ENCODE measurements at regions not wholly inside any gene's neighbourhood (a gene's known extent, or its start where the extent isn't known, plus 50 kb on each side); places are given as distances from the start of the nearest gene placed in this dataset.

DNA sequence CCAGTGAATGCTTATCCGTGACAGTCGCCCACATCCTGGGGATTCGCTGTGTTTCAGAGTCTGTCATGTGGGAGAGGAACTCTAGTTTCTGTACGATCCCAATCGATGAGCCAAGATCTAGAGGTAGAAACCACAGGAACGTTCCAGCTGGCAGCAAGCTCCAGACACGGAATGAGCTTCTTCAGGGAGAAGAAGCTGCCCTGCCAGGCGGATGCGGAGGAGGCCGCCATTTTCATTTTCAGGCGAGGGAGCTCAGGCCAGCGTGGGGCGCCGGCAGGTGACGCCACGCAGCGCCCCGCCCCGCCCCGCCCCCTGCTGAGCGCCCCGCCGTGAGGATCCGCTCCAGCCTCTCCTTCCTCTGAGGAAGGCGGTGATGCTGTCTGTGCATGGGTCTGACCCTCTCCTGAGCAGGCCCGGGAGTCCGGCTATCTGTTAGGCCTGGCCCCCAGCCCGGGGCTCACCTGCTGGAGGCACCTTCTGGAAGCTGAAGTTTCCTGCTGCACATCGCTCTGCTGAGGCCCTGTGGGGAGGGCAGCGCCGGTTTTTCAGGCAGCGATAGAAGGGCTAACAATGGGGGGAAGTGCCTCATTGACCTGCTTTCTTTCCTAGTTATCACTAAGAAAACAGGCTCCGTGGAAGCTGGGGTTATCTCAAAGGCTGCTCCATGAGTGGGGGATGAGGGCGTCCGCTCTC is 147.5 kb downstream of the ERMARD start:
- CTCF ChIA-PET: interaction anchor here (1.7 kb wide), 1 partner anchor 11 kb away, joined by 4 read pairs; no protein-coding TSS in a partner anchor
- 75% methylated on average over 22 of the region's 35 CpGs for WGBS (ENCODE audit: low lambda C conversion rate)

DNA sequence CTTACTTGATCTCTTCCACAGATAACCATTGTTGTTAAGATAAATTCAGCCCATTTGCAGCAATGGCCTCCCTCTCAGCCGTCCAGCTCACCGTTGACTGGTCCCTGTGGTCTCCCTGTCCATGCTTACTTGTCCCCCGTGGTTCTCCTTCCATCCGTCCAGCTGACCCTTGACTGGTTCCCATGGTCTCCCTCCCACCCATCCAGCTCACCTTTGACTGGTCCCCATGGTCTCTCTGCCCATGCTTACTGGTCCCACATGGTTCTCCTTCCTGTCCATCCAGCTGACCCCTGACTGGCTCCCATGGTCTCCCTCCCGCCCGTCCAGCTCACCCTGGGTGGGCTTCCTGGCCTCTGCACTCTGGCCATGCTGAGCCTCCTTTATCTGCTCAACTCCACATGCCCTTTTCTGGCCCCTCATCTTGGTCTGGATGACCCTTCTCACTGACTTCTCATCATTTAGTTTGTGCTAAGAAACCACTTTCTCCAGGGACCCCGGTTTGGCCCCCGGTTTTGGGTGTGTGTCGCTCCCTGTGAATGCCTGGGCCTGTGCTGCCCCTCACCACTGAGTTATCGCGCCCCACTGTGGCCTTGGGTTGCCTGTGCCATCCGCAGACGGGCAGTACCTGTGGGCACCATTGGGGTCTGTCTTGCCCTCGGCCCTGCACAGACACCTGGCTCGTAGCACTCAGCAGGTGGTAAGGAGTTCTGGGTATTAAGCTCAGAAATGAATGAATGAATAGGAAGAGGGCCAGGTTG is 146.4 kb downstream of the ERMARD start:
- Histone ChIP-seq H3K9ac (no peak overlapping the region), H3K27me3 (ENCODE audit: insufficient read depth) (no peaks in the 10 kb centered on the region), H3K27ac (ENCODE audit: low read depth in 2 of 2, low read length in 1 of 2) (no peak overlapping the region), H3K36me3 (replicated peaks in 1 of 2; ENCODE audit: control insufficient read depth in 1 of 2, insufficient read depth in 2 of 2, low read length in 1 of 2) (no peaks in the 10 kb centered on the region), H3K9me3 (no peaks in the 10 kb centered on the region), H2AFZ (ENCODE audit: low read depth) (no peak overlapping the region), H3K4me1 (ENCODE audit: control insufficient read depth in 1 of 2, insufficient read depth in 2 of 2, low read depth in 1 of 2, low read length in 1 of 2) (no peaks in the 10 kb centered on the region), H3K9me2 (no peaks in the 10 kb centered on the region), H3K4me2 (no peak overlapping the region), H3F3A (replicated peaks; ENCODE audit: insufficient read depth) (no peaks in the 10 kb centered on the region), H3K79me2 (ENCODE audit: insufficient read depth) (no peaks in the 10 kb centered on the region), H4K20me1 (ENCODE audit: insufficient read depth) (no peaks in the 10 kb centered on the region), H3K4me3 (ENCODE audit: low read depth in 2 of 2, low read length in 1 of 2) (no peak overlapping the region)
- ChIA-PET POLR2A (no interaction called here), CTCF (interaction anchor here (0.7 to 1.7 kb wide), 2 partner anchors 12 to 497 kb away, joined by 3 to 4 read pairs; no protein-coding TSS in a partner anchor)
- DNase-seq: no peak
- TF ChIP-seq FOXJ3 (CRISPR knock-in tag; IDR thresholded peaks at IDR 0.05): no peak
- TF ChIP-seq GABPA (IDR thresholded peaks at IDR 0.05; ENCODE audit: low read depth): no peak
- TF ChIP-seq MXI1 (IDR thresholded peaks at IDR 0.05; ENCODE audit: low read depth, low read length): no peak
- 35% methylated on average over 14 of the region's 15 CpGs for WGBS (ENCODE audit: low lambda C conversion rate)

More for the DNA sequence above, 147.5 kb downstream of the ERMARD start:
- Histone ChIP-seq H3K9me2 (no peaks in the 10 kb centered on the region), H3K4me2 (no peak overlapping the region), H4K20me1 (ENCODE audit: insufficient read depth) (no peaks in the 10 kb centered on the region), H3K79me2 (ENCODE audit: insufficient read depth) (no peaks in the 10 kb centered on the region), H3K9me3 (no peaks in the 10 kb centered on the region), H3K9ac (no peak overlapping the region), H3K27me3 (ENCODE audit: insufficient read depth) (no peaks in the 10 kb centered on the region), H3K36me3 (replicated peaks in 1 of 2; ENCODE audit: control insufficient read depth in 1 of 2, insufficient read depth in 2 of 2, low read length in 1 of 2) (no peaks in the 10 kb centered on the region), H3K27ac (ENCODE audit: low read depth in 2 of 2, low read length in 1 of 2) (no peak overlapping the region), H3K4me3 (ENCODE audit: low read depth in 2 of 2, low read length in 1 of 2) (no peak overlapping the region), H2AFZ (ENCODE audit: low read depth) (no peak overlapping the region), H3F3A (replicated peaks; ENCODE audit: insufficient read depth) (no peaks in the 10 kb centered on the region), H3K4me1 (ENCODE audit: control insufficient read depth in 1 of 2, insufficient read depth in 2 of 2, low read depth in 1 of 2, low read length in 1 of 2) (no peaks in the 10 kb centered on the region)
- POLR2A ChIA-PET: no interaction called here
- TF ChIP-seq TEAD4 (IDR thresholded peaks at IDR 0.05; ENCODE audit: borderline replicate concordance, insufficient read depth) (no peak), TAF1 (IDR thresholded peaks at IDR 0.05; ENCODE audit: borderline replicate concordance, low read depth, low read length) (no peak), CHD2 (IDR thresholded peaks at IDR 0.05; ENCODE audit: low read length, partially characterized antibody) (no peak), GATA2 (CRISPR knock-in tag; IDR thresholded peaks at IDR 0.05) (no peak), ELF1 (IDR thresholded peaks at IDR 0.05) (no peak), SMC3 (IDR thresholded peaks at IDR 0.05; ENCODE audit: low read depth, low read length) (no peak), YY1 (IDR thresholded peaks at IDR 0.05; ENCODE audit: low read depth) (no peak), FOXM1 (IDR thresholded peaks at IDR 0.05; ENCODE audit: low read depth) (no peak), MEF2A (IDR thresholded peaks at IDR 0.05; ENCODE audit: borderline replicate concordance, low read depth) (no peak), TCF12 (IDR thresholded peaks at IDR 0.05) (no peak), NRF1 (IDR thresholded peaks at IDR 0.05; ENCODE audit: low read depth, low read length) (no peak), RFX5 (IDR thresholded peaks at IDR 0.05; ENCODE audit: low read length) (no peak), NFIC (IDR thresholded peaks at IDR 0.05; ENCODE audit: borderline replicate concordance) (no peak)
- TF ChIP-seq, protein P1, sequence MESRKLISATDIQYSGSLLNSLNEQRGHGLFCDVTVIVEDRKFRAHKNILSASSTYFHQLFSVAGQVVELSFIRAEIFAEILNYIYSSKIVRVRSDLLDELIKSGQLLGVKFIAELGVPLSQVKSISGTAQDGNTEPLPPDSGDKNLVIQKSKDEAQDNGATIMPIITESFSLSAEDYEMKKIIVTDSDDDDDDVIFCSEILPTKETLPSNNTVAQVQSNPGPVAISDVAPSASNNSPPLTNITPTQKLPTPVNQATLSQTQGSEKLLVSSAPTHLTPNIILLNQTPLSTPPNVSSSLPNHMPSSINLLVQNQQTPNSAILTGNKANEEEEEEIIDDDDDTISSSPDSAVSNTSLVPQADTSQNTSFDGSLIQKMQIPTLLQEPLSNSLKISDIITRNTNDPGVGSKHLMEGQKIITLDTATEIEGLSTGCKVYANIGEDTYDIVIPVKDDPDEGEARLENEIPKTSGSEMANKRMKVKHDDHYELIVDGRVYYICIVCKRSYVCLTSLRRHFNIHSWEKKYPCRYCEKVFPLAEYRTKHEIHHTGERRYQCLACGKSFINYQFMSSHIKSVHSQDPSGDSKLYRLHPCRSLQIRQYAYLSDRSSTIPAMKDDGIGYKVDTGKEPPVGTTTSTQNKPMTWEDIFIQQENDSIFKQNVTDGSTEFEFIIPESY (IDR thresholded peaks at IDR 0.05; ENCODE audit: borderline replicate concordance, low read depth): no peak
- DNase-seq: no peak

Data from SK-N-SH (cell line).